Gastrocnemius medialis (tissue), 4 donors: ENCODE measurements at regions not wholly inside any gene's neighbourhood (a gene's known extent, or its start where the extent isn't known, plus 50 kb on each side); places are given as distances from the start of the nearest gene placed in this dataset.

Source experiments
- POLR2A ChIP-seq, 2 donors: fragments of 450-650 bp; IDR thresholded peaks; one replicate each; pipeline ENCODE4 v1.6.1; 2017; ENCODE audit warnings: antibody characterized with exemption in 2 of 2, mild to moderate bottlenecking in 2 of 2, moderate library complexity in 2 of 2
- TF ChIP-seq, protein P1 (sequence below), 5 experiments: fragments of 450-650 bp in 3 of 5; fragments of 200-600 bp in 2 of 5; sonication (generic) in 2 of 5; IDR thresholded peaks in 4 of 5; conservative IDR thresholded peaks in 1 of 5; 1 replicate in 4 of 5; 2 replicates in 1 of 5; pipeline ENCODE4 v1.5.1; 2016 to 2019; ENCODE audit warnings: antibody characterized with exemption in 5 of 5, mild to moderate bottlenecking in 3 of 5, moderate library complexity in 3 of 5

GRCh38 chr1:65584399-65584798 lies 163.9 kb downstream of the LEPR start:
- TF ChIP-seq, protein P1, sequence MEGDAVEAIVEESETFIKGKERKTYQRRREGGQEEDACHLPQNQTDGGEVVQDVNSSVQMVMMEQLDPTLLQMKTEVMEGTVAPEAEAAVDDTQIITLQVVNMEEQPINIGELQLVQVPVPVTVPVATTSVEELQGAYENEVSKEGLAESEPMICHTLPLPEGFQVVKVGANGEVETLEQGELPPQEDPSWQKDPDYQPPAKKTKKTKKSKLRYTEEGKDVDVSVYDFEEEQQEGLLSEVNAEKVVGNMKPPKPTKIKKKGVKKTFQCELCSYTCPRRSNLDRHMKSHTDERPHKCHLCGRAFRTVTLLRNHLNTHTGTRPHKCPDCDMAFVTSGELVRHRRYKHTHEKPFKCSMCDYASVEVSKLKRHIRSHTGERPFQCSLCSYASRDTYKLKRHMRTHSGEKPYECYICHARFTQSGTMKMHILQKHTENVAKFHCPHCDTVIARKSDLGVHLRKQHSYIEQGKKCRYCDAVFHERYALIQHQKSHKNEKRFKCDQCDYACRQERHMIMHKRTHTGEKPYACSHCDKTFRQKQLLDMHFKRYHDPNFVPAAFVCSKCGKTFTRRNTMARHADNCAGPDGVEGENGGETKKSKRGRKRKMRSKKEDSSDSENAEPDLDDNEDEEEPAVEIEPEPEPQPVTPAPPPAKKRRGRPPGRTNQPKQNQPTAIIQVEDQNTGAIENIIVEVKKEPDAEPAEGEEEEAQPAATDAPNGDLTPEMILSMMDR (IDR thresholded peaks at IDR 0.05 in 4 of 5, conservative IDR thresholded peaks at IDR 0.05 in 1 of 5): no peak
- no peak for TF ChIP-seq POLR2A (IDR thresholded peaks at IDR 0.05)
